Activated CD4-positive, alpha-beta T cell treated with anti-CD3 and anti-CD28 coated beads for 36 hours (primary cell): ENCODE measurements at regions not wholly inside any gene's neighbourhood (a gene's known extent, or its start where the extent isn't known, plus 50 kb on each side); places are given as distances from the start of the nearest gene placed in this dataset.
"Not testable (repeated sequence)": the region's sequence is repeated elsewhere in the genome, so short reads cannot be mapped to it uniquely, and the experiment has no call there.

Experiments used
- ATAC-seq: fragments of 200-7000 bp; cut with Tn5 transposase; one replicate; pipeline ENCODE4 v1.10.0; 2021; ENCODE audit warnings: mild to moderate bottlenecking, moderate library complexity
- CTCF ChIA-PET: fragments of 350-600 bp; sonication (Branson Sonifier 250); formaldehyde crosslinking; loops from one replicate; lab custom pipeline; 2021; ENCODE audit warnings: antibody characterized with exemption; lab: Charles Lee
- POLR2A ChIA-PET: fragments of 350-600 bp; sonication (Branson Sonifier 250); formaldehyde crosslinking; loops from one replicate; lab custom pipeline; 2021; ENCODE audit warnings: antibody characterized with exemption, inconsistent platforms; lab: Charles Lee
- DNase-seq: peaks from one replicate; pipeline ENCODE4 v3.0.0-alpha.2; 2020
- H3K27ac Mint-ChIP-seq: one replicate; pipeline ENCODE4 v1.8.0; 2021; ENCODE audit warnings: mixed read lengths
- H3K27me3 Mint-ChIP-seq: one replicate; pipeline ENCODE4 v1.8.0; 2021; ENCODE audit warnings: mixed read lengths
- H3K36me3 Mint-ChIP-seq: one replicate; pipeline ENCODE4 v1.8.0; 2021; ENCODE audit warnings: low read depth, mixed read lengths
- H3K4me1 Mint-ChIP-seq: one replicate; pipeline ENCODE4 v1.8.0; 2021; ENCODE audit warnings: mixed read lengths
- H3K4me3 Mint-ChIP-seq: one replicate; pipeline ENCODE4 v1.8.0; 2021; ENCODE audit warnings: mild to moderate bottlenecking, moderate library complexity, mixed read lengths
- H3K9me3 Mint-ChIP-seq: one replicate; pipeline ENCODE4 v1.8.0; 2021; ENCODE audit warnings: low read depth, mixed read lengths
- intact Hi-C, 2 experiments: fragments of 100-400 bp; cut with DNase I in 1 of 2; cut with micrococcal nuclease in 1 of 2; formaldehyde crosslinking; loops; one replicate each; pipeline versions ENCODE4 v1.14.2 to v1.15.1; 2022 to 2024; cut with DNase I, micrococcal nuclease

- H3K9me3 Mint-ChIP-seq, H3K27me3 Mint-ChIP-seq: not testable (repeated sequence)
Measured at GRCh38 chr16:33995821-33996372, 536.5 kb downstream of the TP53TG3F start.

GRCh38 chr16:34001184-34001583, 541.8 kb downstream of the TP53TG3F start:
- H3K4me3 Mint-ChIP-seq, H3K9me3 Mint-ChIP-seq, intact Hi-C loops, DNase-seq, CTCF ChIA-PET, H3K27ac Mint-ChIP-seq, POLR2A ChIA-PET, H3K27me3 Mint-ChIP-seq, H3K4me1 Mint-ChIP-seq, H3K36me3 Mint-ChIP-seq, ATAC-seq: not testable (repeated sequence)

More at GRCh38 chr16:33995821-33996372, 536.5 kb downstream of the TP53TG3F start:
- DNase-seq, H3K27ac Mint-ChIP-seq, H3K36me3 Mint-ChIP-seq, H3K4me3 Mint-ChIP-seq, ATAC-seq, intact Hi-C loops, H3K4me1 Mint-ChIP-seq, CTCF ChIA-PET, POLR2A ChIA-PET: not testable (repeated sequence)

- H3K4me1 Mint-ChIP-seq, DNase-seq, H3K4me3 Mint-ChIP-seq, H3K9me3 Mint-ChIP-seq, H3K27me3 Mint-ChIP-seq, H3K27ac Mint-ChIP-seq, ATAC-seq, POLR2A ChIA-PET, H3K36me3 Mint-ChIP-seq, CTCF ChIA-PET, intact Hi-C loops: not testable (repeated sequence)
Measured at GRCh38 chr16:34001961-34002360, 542.5 kb downstream of the TP53TG3F start.

- H3K27ac Mint-ChIP-seq, intact Hi-C loops, ATAC-seq, POLR2A ChIA-PET, DNase-seq, H3K4me1 Mint-ChIP-seq, H3K27me3 Mint-ChIP-seq, H3K4me3 Mint-ChIP-seq, CTCF ChIA-PET, H3K9me3 Mint-ChIP-seq, H3K36me3 Mint-ChIP-seq: not testable (repeated sequence)
Measured at GRCh38 chr16:34014841-34015820, 555.7 kb downstream of the TP53TG3F start.

GRCh38 chr16:34018277-34018676, 558.9 kb downstream of the TP53TG3F start:
- CTCF ChIA-PET, H3K4me3 Mint-ChIP-seq, ATAC-seq, H3K4me1 Mint-ChIP-seq, H3K27me3 Mint-ChIP-seq, DNase-seq, POLR2A ChIA-PET, H3K27ac Mint-ChIP-seq, intact Hi-C loops, H3K36me3 Mint-ChIP-seq: not testable (repeated sequence)
- H3K9me3 Mint-ChIP-seq = peaks cover 13% of the 10 kb centered on the region

- no peaks in the 10 kb centered on the region for H3K4me1 Mint-ChIP-seq
- ChIA-PET CTCF (no interaction called here), POLR2A (no interaction called here)
- peaks cover 5% of the 10 kb centered on the region for H3K27me3 Mint-ChIP-seq
- no peak for DNase-seq
- no peak for ATAC-seq
- no peak overlapping the region for H3K4me3 Mint-ChIP-seq
- intact Hi-C loops = no loop called here
- H3K36me3 Mint-ChIP-seq = peaks cover 10% of the 10 kb centered on the region
- no peak overlapping the region for H3K27ac Mint-ChIP-seq
- peaks cover 40% of the 10 kb centered on the region for H3K9me3 Mint-ChIP-seq
Measured at GRCh38 chr16:34050787-34051320, 591.4 kb downstream of the TP53TG3F start.

- peaks cover 10% of the 10 kb centered on the region for H3K36me3 Mint-ChIP-seq
- POLR2A ChIA-PET = no interaction called here
- intact Hi-C loops = no loop called here
- CTCF ChIA-PET = no interaction called here
- ATAC-seq = no peak
- peaks cover 32% of the 10 kb centered on the region for H3K9me3 Mint-ChIP-seq
- DNase-seq = no peak
- H3K4me3 Mint-ChIP-seq = no peak overlapping the region
- H3K4me1 Mint-ChIP-seq = no peaks in the 10 kb centered on the region
- peaks cover 5% of the 10 kb centered on the region for H3K27me3 Mint-ChIP-seq
- H3K27ac Mint-ChIP-seq = no peak overlapping the region
Measured at GRCh38 chr16:34054137-34054536, 594.7 kb downstream of the TP53TG3F start.

- Mint-ChIP-seq H3K36me3 (peaks cover 8% of the 10 kb centered on the region), H3K4me3 (no peak overlapping the region), H3K27ac (no peak overlapping the region), H3K27me3 (no peaks in the 10 kb centered on the region), H3K9me3 (peaks cover 26% of the 10 kb centered on the region), H3K4me1 (no peaks in the 10 kb centered on the region)
- DNase-seq = no peak
- intact Hi-C loops = no loop called here
- no peak for ATAC-seq
- POLR2A ChIA-PET = no interaction called here
- CTCF ChIA-PET = no interaction called here
Measured at GRCh38 chr16:34054969-34055368, 595.6 kb downstream of the TP53TG3F start.

GRCh38 chr16:34062620-34063253, 603.3 kb downstream of the TP53TG3F start:
- peaks cover 25% of the 10 kb centered on the region for H3K36me3 Mint-ChIP-seq

GRCh38 chr16:34063498-34064157, 604.2 kb downstream of the TP53TG3F start:
- H3K4me1 Mint-ChIP-seq, intact Hi-C loops, DNase-seq, CTCF ChIA-PET, ATAC-seq, POLR2A ChIA-PET, H3K4me3 Mint-ChIP-seq, H3K27ac Mint-ChIP-seq, H3K27me3 Mint-ChIP-seq: not testable (repeated sequence)
- Mint-ChIP-seq H3K9me3 (peaks cover 49% of the 10 kb centered on the region), H3K36me3 (peaks cover 28% of the 10 kb centered on the region)

More at GRCh38 chr16:34062620-34063253, 603.3 kb downstream of the TP53TG3F start:
- ATAC-seq, H3K27ac Mint-ChIP-seq, H3K4me1 Mint-ChIP-seq, intact Hi-C loops, H3K4me3 Mint-ChIP-seq, POLR2A ChIA-PET, DNase-seq, CTCF ChIA-PET, H3K27me3 Mint-ChIP-seq: not testable (repeated sequence)
- H3K9me3 Mint-ChIP-seq = peaks cover 44% of the 10 kb centered on the region

- H3K27ac Mint-ChIP-seq, CTCF ChIA-PET, intact Hi-C loops, ATAC-seq, H3K4me3 Mint-ChIP-seq, DNase-seq, POLR2A ChIA-PET, H3K27me3 Mint-ChIP-seq, H3K4me1 Mint-ChIP-seq: not testable (repeated sequence)
- peaks cover 51% of the 10 kb centered on the region for H3K9me3 Mint-ChIP-seq
- H3K36me3 Mint-ChIP-seq = peaks cover 30% of the 10 kb centered on the region
Measured at GRCh38 chr16:34064602-34065001, 605.2 kb downstream of the TP53TG3F start.
